ENCODE measurements at regions not wholly inside any gene's neighbourhood (a gene's known extent, or its start where the extent isn't known, plus 50 kb on each side); places are given as distances from the start of the nearest gene placed in this dataset.
"Not testable (repeated sequence)": the region's sequence is repeated elsewhere in the genome, so short reads cannot be mapped to it uniquely, and the experiment has no call there.

- intact Hi-C loops (cut with DNase I), result no loop called here
- no peaks in the 10 kb centered on the region for H3K27me3 ChIP-seq
- no peaks in the 10 kb centered on the region for H3K36me3 ChIP-seq
- TF ChIP-seq POLR2A (IDR thresholded peaks at IDR 0.05; ENCODE audit: low read depth), result no peak
- no peak for TF ChIP-seq POLR2AphosphoS5 (IDR thresholded peaks at IDR 0.05)
- TF ChIP-seq EP300 (IDR thresholded peaks at IDR 0.05), result no peak
- no peak for TF ChIP-seq CTCF (IDR thresholded peaks at IDR 0.05)
- WGBS, result 85% methylated on average over 1 of the region's 1 CpG
- H3K27ac ChIP-seq (replicated peaks in 1 of 4), result no peak overlapping the region
- H3K4me3 ChIP-seq, result no peak overlapping the region
- no peaks in the 10 kb centered on the region for H3K4me1 ChIP-seq
- no peaks in the 10 kb centered on the region for H3K9me3 ChIP-seq
- DNase-seq (ENCODE audit: extremely low spot score), result no peak
These were observed 928.0 kb upstream of the FAT3 start for GRCh38 chr11:91296629-91297028.

GRCh38 chr11:91295591-91295990 lies 929.0 kb upstream of the FAT3 start:
- TF ChIP-seq POLR2AphosphoS5 (IDR thresholded peaks at IDR 0.05), result no peak
- TF ChIP-seq EP300 (IDR thresholded peaks at IDR 0.05), result no peak
- DNase-seq (ENCODE audit: extremely low spot score), result no peak
- Histone ChIP-seq H3K4me1 (no peaks in the 10 kb centered on the region), H3K36me3 (no peaks in the 10 kb centered on the region), H3K27ac (replicated peaks in 1 of 4) (no peak overlapping the region), H3K4me3 (no peak overlapping the region), H3K9me3 (no peaks in the 10 kb centered on the region), H3K27me3 (no peaks in the 10 kb centered on the region)
- 79% methylated on average over 2 of the region's 2 CpGs for WGBS
- intact Hi-C loops (cut with DNase I), result no loop called here

- H3K4me3 ChIP-seq, result no peak overlapping the region
- DNase-seq (ENCODE audit: extremely low spot score), result no peak
- TF ChIP-seq POLR2A (IDR thresholded peaks at IDR 0.05; ENCODE audit: low read depth) (no peak), EP300 (IDR thresholded peaks at IDR 0.05) (no peak), POLR2AphosphoS5 (IDR thresholded peaks at IDR 0.05) (no peak), CTCF (IDR thresholded peaks at IDR 0.05) (no peak)
- WGBS, result 81% methylated on average over 1 of the region's 1 CpG
- no peaks in the 10 kb centered on the region for H3K4me1 ChIP-seq
- no peaks in the 10 kb centered on the region for H3K27me3 ChIP-seq
- H3K9me3 ChIP-seq, result no peaks in the 10 kb centered on the region
- H3K27ac ChIP-seq (replicated peaks in 1 of 4), result no peak overlapping the region
- H3K36me3 ChIP-seq, result no peaks in the 10 kb centered on the region
- intact Hi-C loops (cut with DNase I), result no loop called here
These were observed 931.5 kb upstream of the FAT3 start for GRCh38 chr11:91293119-91293518.

DNA sequence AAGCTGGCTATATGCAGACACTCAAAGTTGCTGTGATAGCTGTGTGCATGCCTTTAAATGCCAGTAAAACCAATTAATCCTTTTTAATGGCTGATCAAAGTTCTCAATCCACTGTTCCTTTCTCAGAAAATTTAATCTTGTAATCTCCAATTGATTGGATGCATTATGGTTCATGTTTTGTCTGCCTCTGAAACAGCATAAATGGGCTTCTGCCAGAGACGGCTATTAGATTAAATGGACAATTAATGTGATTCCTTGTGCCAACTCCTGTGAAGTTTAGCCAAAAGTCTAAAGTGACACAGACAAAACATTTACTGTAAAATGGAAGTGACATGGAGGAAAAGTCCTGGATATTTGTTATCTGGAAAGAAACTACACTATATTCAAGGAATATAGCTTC lies 952.5 kb upstream of the FAT3 start:
- TF ChIP-seq CTCF (IDR thresholded peaks at IDR 0.05) (no peak), POLR2A (IDR thresholded peaks at IDR 0.05; ENCODE audit: low read depth) (no peak), POLR2AphosphoS5 (IDR thresholded peaks at IDR 0.05) (no peak), EP300 (IDR thresholded peaks at IDR 0.05) (no peak)
- Histone ChIP-seq H3K27ac (replicated peaks in 1 of 4) (no peak overlapping the region), H3K9me3 (no peaks in the 10 kb centered on the region), H3K4me3 (no peak overlapping the region), H3K36me3 (no peaks in the 10 kb centered on the region), H3K4me1 (no peaks in the 10 kb centered on the region), H3K27me3 (no peaks in the 10 kb centered on the region)
- WGBS, result 72% methylated on average over 1 of the region's 1 CpG
- DNase-seq (ENCODE audit: extremely low spot score), result no peak
- intact Hi-C loops (cut with DNase I), result no loop called here

DNA sequence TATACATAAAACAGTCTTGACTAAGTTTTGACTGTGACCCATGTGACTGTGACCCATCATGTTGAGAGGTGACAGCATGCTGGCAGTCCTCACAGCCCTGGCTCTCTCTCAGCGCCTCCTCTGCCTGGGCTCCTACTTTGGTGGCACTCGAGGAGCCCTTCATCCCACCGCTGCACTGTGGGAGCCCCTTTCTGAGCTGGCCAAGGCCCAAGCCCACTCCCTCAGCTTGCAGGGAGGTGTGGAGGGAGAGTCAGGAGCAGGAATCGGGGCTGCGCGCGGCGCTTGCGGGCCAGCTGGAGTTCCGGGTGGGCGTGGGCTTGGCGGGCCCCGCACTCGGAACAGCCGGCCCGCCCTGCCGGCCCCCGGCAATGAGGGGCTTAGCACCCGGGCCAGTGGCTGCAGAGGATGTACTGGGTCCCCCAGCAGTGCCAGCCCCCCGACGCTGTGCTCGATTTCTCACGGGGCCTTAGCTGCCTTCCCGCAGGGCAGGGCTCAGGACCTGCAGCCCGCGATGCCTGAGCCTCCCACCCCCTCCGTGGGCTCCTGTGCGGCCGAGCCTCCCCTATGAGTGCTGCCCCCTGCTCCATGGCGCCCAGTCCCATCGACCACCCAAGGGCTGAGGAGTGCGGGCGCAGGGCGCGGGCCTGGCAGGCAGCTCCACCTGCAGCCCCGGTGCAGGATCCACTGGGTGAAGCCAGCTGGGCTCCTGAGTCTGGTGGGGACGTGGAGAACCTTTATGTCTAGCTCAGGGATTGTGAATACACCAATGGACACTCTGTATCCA lies 955.9 kb upstream of the FAT3 start:
- H3K9me3 ChIP-seq; H3K4me1 ChIP-seq; H3K27ac ChIP-seq (replicated peaks in 1 of 4); H3K27me3 ChIP-seq; DNase-seq (ENCODE audit: extremely low spot score); H3K36me3 ChIP-seq; intact Hi-C loops (cut with DNase I); H3K4me3 ChIP-seq: not testable (repeated sequence)
- WGBS, result 91% methylated on average over 15 of the region's 37 CpGs

- H3K9me3 ChIP-seq, result no peaks in the 10 kb centered on the region
- H3K4me1 ChIP-seq, result no peaks in the 10 kb centered on the region
- no peak overlapping the region for H3K27ac ChIP-seq (replicated peaks in 1 of 4)
- no peak overlapping the region for H3K4me3 ChIP-seq
- WGBS, result 82% methylated on average over 1 of the region's 1 CpG
- H3K27me3 ChIP-seq, result no peaks in the 10 kb centered on the region
- TF ChIP-seq POLR2A (IDR thresholded peaks at IDR 0.05; ENCODE audit: low read depth) (no peak), POLR2AphosphoS5 (IDR thresholded peaks at IDR 0.05) (no peak), EP300 (IDR thresholded peaks at IDR 0.05) (no peak), CTCF (IDR thresholded peaks at IDR 0.05) (no peak)
- DNase-seq (ENCODE audit: extremely low spot score), result no peak
- no peaks in the 10 kb centered on the region for H3K36me3 ChIP-seq
- intact Hi-C loops (cut with DNase I), result no loop called here
These were observed 958.7 kb upstream of the FAT3 start for GRCh38 chr11:91265946-91266345.
